H4 (cell line): ENCODE measurements at regions not wholly inside any gene's neighbourhood (a gene's known extent, or its start where the extent isn't known, plus 50 kb on each side); places are given as distances from the start of the nearest gene placed in this dataset.

Experiments used
- DNase-seq: peaks from one replicate; pipeline ENCODE4 v3.0.0-alpha.2; 2015; ENCODE audit warnings: low spot score

- no peak for DNase-seq
These were observed 633.9 kb upstream of the CHORDC1 start for GRCh38 chr11:90856790-90857189.

- DNase-seq = no peak
These were observed 632.7 kb upstream of the CHORDC1 start for GRCh38 chr11:90855531-90855930.

- DNase-seq = no peak
These were observed 628.3 kb upstream of the CHORDC1 start for GRCh38 chr11:90851196-90851595.

GRCh38 chr11:90849312-90849711 is 626.5 kb upstream of the CHORDC1 start:
- DNase-seq = no peak

- DNase-seq = no peak
These were observed 624.5 kb upstream of the CHORDC1 start for GRCh38 chr11:90847268-90847886.

- no peak for DNase-seq
These were observed 623.8 kb upstream of the CHORDC1 start for GRCh38 chr11:90846628-90847027.

GRCh38 chr11:90845799-90846198 is 623.0 kb upstream of the CHORDC1 start:
- DNase-seq = no peak

GRCh38 chr11:90845126-90845525 is 622.3 kb upstream of the CHORDC1 start:
- DNase-seq = no peak

GRCh38 chr11:90844041-90844440 is 621.2 kb upstream of the CHORDC1 start:
- no peak for DNase-seq

GRCh38 chr11:90842681-90843080 is 619.8 kb upstream of the CHORDC1 start:
- DNase-seq = no peak

GRCh38 chr11:90840071-90840470 is 617.2 kb upstream of the CHORDC1 start:
- DNase-seq = no peak

GRCh38 chr11:90836031-90836430 is 613.2 kb upstream of the CHORDC1 start:
- DNase-seq = no peak

- no peak for DNase-seq
These were observed 600.6 kb upstream of the CHORDC1 start for GRCh38 chr11:90823446-90823845.

GRCh38 chr11:90822996-90823395 is 600.1 kb upstream of the CHORDC1 start:
- no peak for DNase-seq

GRCh38 chr11:90818196-90818745 is 595.4 kb upstream of the CHORDC1 start:
- no peak for DNase-seq

GRCh38 chr11:90809581-90809980 is 586.7 kb upstream of the CHORDC1 start:
- DNase-seq = no peak

- DNase-seq = no peak
These were observed 582.3 kb upstream of the CHORDC1 start for GRCh38 chr11:90805172-90805571.

- no peak for DNase-seq
These were observed 581.0 kb upstream of the CHORDC1 start for GRCh38 chr11:90803831-90804230.

GRCh38 chr11:90803366-90803765 is 580.5 kb upstream of the CHORDC1 start:
- no peak for DNase-seq

- DNase-seq = no peak
These were observed 575.9 kb upstream of the CHORDC1 start for GRCh38 chr11:90798769-90799168.

- DNase-seq = no peak
These were observed 572.9 kb upstream of the CHORDC1 start for GRCh38 chr11:90795746-90796145.

GRCh38 chr11:90788961-90789360 is 566.1 kb upstream of the CHORDC1 start:
- no peak for DNase-seq

GRCh38 chr11:90784241-90784814 is 561.5 kb upstream of the CHORDC1 start:
- DNase-seq = no peak

GRCh38 chr11:90783111-90783510 is 560.3 kb upstream of the CHORDC1 start:
- no peak for DNase-seq
